Spleen (tissue), 11 donors: ENCODE measurements at regions not wholly inside any gene's neighbourhood (a gene's known extent, or its start where the extent isn't known, plus 50 kb on each side); places are given as distances from the start of the nearest gene placed in this dataset.

Experiments used
- DNase-seq: peaks from one replicate; pipeline ENCODE4 v3.0.0-alpha.2; 2020
- H3K27ac ChIP-seq, 8 donors: fragments of 200-600 bp; sonication (generic) in 7 of 8; 1 replicate in 4 of 8; 2 replicates in 4 of 8; pipeline versions ENCODE4 v1.5.0 to v1.8.0; 2016 to 2021; ENCODE audit warnings: inconsistent platforms in 4 of 8, mild to moderate bottlenecking in 4 of 8, moderate library complexity in 1 of 8
- H3K27me3 ChIP-seq, 7 donors: fragments of 200-600 bp; sonication (generic) in 6 of 7; replicated peaks in 1 of 7; 1 replicate in 4 of 7; 2 replicates in 3 of 7; pipeline versions ENCODE4 v1.5.0 to v1.8.0; 2016 to 2021; ENCODE audit warnings: inconsistent platforms in 3 of 7, mild to moderate bottlenecking in 1 of 7
- H3K36me3 ChIP-seq, 6 donors: fragments of 200-600 bp; sonication (generic) in 5 of 6; 1 replicate in 4 of 6; 2 replicates in 2 of 6; pipeline versions ENCODE4 v1.5.0 to v1.8.0; 2016 to 2021; ENCODE audit warnings: inconsistent platforms in 2 of 6
- H3K4me1 ChIP-seq, 6 donors: fragments of 200-600 bp; sonication (generic) in 5 of 6; 1 replicate in 3 of 6; 2 replicates in 3 of 6; pipeline versions ENCODE4 v1.5.0 to v1.8.0; 2016 to 2021; ENCODE audit warnings: inconsistent platforms in 3 of 6
- H3K4me3 ChIP-seq, 8 donors: fragments of 200-600 bp; sonication (generic) in 7 of 8; 1 replicate in 4 of 8; 2 replicates in 4 of 8; pipeline versions ENCODE4 v1.5.0 to v1.8.0; 2016 to 2021; ENCODE audit warnings: inconsistent platforms in 4 of 8, mild to moderate bottlenecking in 4 of 8, moderate library complexity in 2 of 8
- H3K9me3 ChIP-seq, 8 donors: fragments of 200-600 bp; sonication (generic) in 7 of 8; 1 replicate in 4 of 8; 2 replicates in 4 of 8; pipeline versions ENCODE4 v1.5.0 to v1.8.0; 2016 to 2021; ENCODE audit warnings: inconsistent platforms in 4 of 8
- CTCF ChIP-seq, 11 experiments: fragments of 200-600 bp in 7 of 11; fragments of 450-650 bp in 4 of 11; sonication (generic) in 4 of 11; IDR thresholded peaks in 8 of 11; conservative IDR thresholded peaks in 3 of 11; 1 replicate in 7 of 11; 2 replicates in 4 of 11; pipeline versions ENCODE4 v1.4.0 to v1.8.0; 2016 to 2021; ENCODE audit warnings: antibody characterized with exemption in 11 of 11, inconsistent platforms in 4 of 11, mild to moderate bottlenecking in 1 of 11
- POLR2A ChIP-seq, 3 donors: fragments of 450-650 bp; IDR thresholded peaks; one replicate each; pipeline ENCODE4 v1.5.1; 2017; ENCODE audit warnings: antibody characterized with exemption in 3 of 3, mild to moderate bottlenecking in 1 of 3
- POLR2AphosphoS5 ChIP-seq, 3 donors: sonication (generic); formaldehyde crosslinking; IDR thresholded peaks; one replicate each; pipeline ENCODE4 v1.5.1; 2017; ENCODE audit warnings: antibody characterized with exemption in 3 of 3
- WGBS, 5 donors: extraction: QIAGEN DNeasy Blood & Tissue Kit in 3 of 5; methylation state at CpG; one replicate each; pipeline versions ENCODE4 v1.1.5 to v1.1.7; 2013 to 2018; 5-methylcytosine and 5-hydroxymethylcytosine counted together
- intact Hi-C: fragments of 100-400 bp; cut with DNase I; formaldehyde crosslinking; loops from one replicate; pipeline ENCODE4 v1.15.0; 2023; ENCODE audit warnings: low total_unique reads
- donor health status: healthy with polysubstance abuse.
- donor health status: DM: no; HTN: no; CAD: no; lungs with moderate emphysema.
- donor health status: DM: no; HTN: no; CAD: no.
- donor health status: Bipolar disorder and iron deficiency.
- donor health status: healthy.
- donor health status: DM: no; HTN: no; CAD: no.
- donor health status: DM: yes; HTN: yes; CAD: no.

GRCh38 chr2:226578879-226579278 is 220.7 kb downstream of the IRS1 start:
- DNase-seq: no peak
- Histone ChIP-seq H3K4me3 (no peak overlapping the region), H3K27me3 (peaks cover 0 to 8% (median 0%) of the 10 kb centered on the region in 7 donors), H3K9me3 (no peaks in the 10 kb centered on the region), H3K36me3 (no peaks in the 10 kb centered on the region), H3K4me1 (no peaks in the 10 kb centered on the region), H3K27ac (no peak overlapping the region)
- WGBS, 5 donors: 57 to 71% (median 67%) methylated on average over 1 of the region's 1 CpG
- TF ChIP-seq CTCF (IDR thresholded peaks at IDR 0.05 in 8 of 11, conservative IDR thresholded peaks at IDR 0.05 in 3 of 11) (no peak), POLR2A (IDR thresholded peaks at IDR 0.05) (no peak), POLR2AphosphoS5 (IDR thresholded peaks at IDR 0.05) (no peak)
- intact Hi-C loops: no loop called here

- Histone ChIP-seq H3K9me3 (no peaks in the 10 kb centered on the region), H3K27me3 (peaks cover 0 to 8% (median 0%) of the 10 kb centered on the region in 7 donors), H3K36me3 (no peaks in the 10 kb centered on the region), H3K4me1 (no peaks in the 10 kb centered on the region), H3K27ac (no peak overlapping the region), H3K4me3 (no peak overlapping the region)
- no peak for DNase-seq
- intact Hi-C loops: no loop called here
- 53 to 60% (median 55%) methylated on average over 3 of the region's 3 CpGs for WGBS, 5 donors
- TF ChIP-seq POLR2AphosphoS5 (IDR thresholded peaks at IDR 0.05) (no peak), POLR2A (IDR thresholded peaks at IDR 0.05) (no peak), CTCF (IDR thresholded peaks at IDR 0.05 in 8 of 11, conservative IDR thresholded peaks at IDR 0.05 in 3 of 11) (no peak)
Measured at GRCh38 chr2:226578373-226578772, 221.2 kb downstream of the IRS1 start.

- intact Hi-C loops: no loop called here
- 77 to 90% (median 84%) methylated on average over 4 of the region's 4 CpGs for WGBS, 5 donors
- no peak for DNase-seq
- Histone ChIP-seq H3K36me3 (no peaks in the 10 kb centered on the region), H3K9me3 (no peaks in the 10 kb centered on the region), H3K4me3 (no peak overlapping the region), H3K4me1 (no peaks in the 10 kb centered on the region), H3K27ac (no peak overlapping the region), H3K27me3 (no peaks in the 10 kb centered on the region)
- no peak for TF ChIP-seq POLR2AphosphoS5 (IDR thresholded peaks at IDR 0.05)
- no peak for TF ChIP-seq CTCF (IDR thresholded peaks at IDR 0.05 in 8 of 11, conservative IDR thresholded peaks at IDR 0.05 in 3 of 11)
- no peak for TF ChIP-seq POLR2A (IDR thresholded peaks at IDR 0.05)
Measured at GRCh38 chr2:226575928-226576327, 223.7 kb downstream of the IRS1 start.

- no peak for TF ChIP-seq POLR2AphosphoS5 (IDR thresholded peaks at IDR 0.05)
- no peak for TF ChIP-seq POLR2A (IDR thresholded peaks at IDR 0.05)
- TF ChIP-seq CTCF (IDR thresholded peaks at IDR 0.05 in 8 of 11, conservative IDR thresholded peaks at IDR 0.05 in 3 of 11): no peak
- Histone ChIP-seq H3K36me3 (no peaks in the 10 kb centered on the region), H3K9me3 (no peaks in the 10 kb centered on the region), H3K27ac (no peak overlapping the region), H3K4me3 (no peak overlapping the region), H3K27me3 (no peaks in the 10 kb centered on the region), H3K4me1 (no peaks in the 10 kb centered on the region)
- intact Hi-C loops: no loop called here
- no peak for DNase-seq
Measured at GRCh38 chr2:226573158-226573557, 226.5 kb downstream of the IRS1 start.
